GM12878 (cell line): ENCODE measurements at regions not wholly inside any gene's neighbourhood (a gene's known extent, or its start where the extent isn't known, plus 50 kb on each side); places are given as distances from the start of the nearest gene placed in this dataset.

Experiments used
- ATAC-seq: fragments of 200-7000 bp; cut with Tn5 transposase; 3 replicates; pipeline ENCODE4 v1.9.1; 2020; ENCODE audit warnings: mild to moderate bottlenecking, moderate library complexity
- BruUV-seq: library from RNA; stranded (reverse); fragments of 400-500 nt; replicated peaks from 2 replicates; lab custom pipeline; 2021; lab: Mats Ljungman, UMichigan
- CTCF ChIA-PET: fragments of 300-600 bp; sonication (Branson Sonifier 250); formaldehyde crosslinking; extraction: SDS; loops from one replicate; lab custom pipeline; 2021; ENCODE audit warnings: inconsistent platforms; lab: Yijun Ruan, JAX
- POLR2A ChIA-PET: fragments of 350-600 bp; formaldehyde crosslinking; extraction: SDS; loops from one replicate; lab custom pipeline; 2021; ENCODE audit warnings: inconsistent platforms; lab: Charles Lee
- RAD21 ChIA-PET: fragments of 300-600 bp; sonication (Branson Sonifier 250); formaldehyde crosslinking; loops from one replicate; lab custom pipeline; 2023; ENCODE audit warnings: antibody characterized with exemption; ENCODE audit not compliant: unreplicated experiment; lab: Charles Lee
- SMC1A ChIA-PET: fragments of 300-600 bp; sonication (Branson Sonifier 250); formaldehyde crosslinking; loops from one replicate; lab custom pipeline; 2023; ENCODE audit not compliant: unreplicated experiment, uncharacterized antibody; lab: Charles Lee
- DNase-seq: peaks from one replicate; pipeline ENCODE4 v3.0.0-alpha.2; 2011; ENCODE audit warnings: low read depth, low spot score
- FAIRE-seq: peaks from 3 replicates; lab custom pipeline; 2011; peaks lifted over from hg19 to GRCh38; lab: Jason Lieb, UNC
- H2AFZ ChIP-seq: 2 replicates; pipeline ENCODE4 v1.6.0; 2011; ENCODE audit warnings: low read depth, low read length, control low read depth; ENCODE audit not compliant: control insufficient read depth
- H3K27ac ChIP-seq: 2 replicates; pipeline ENCODE4 v1.5.1; 2011; ENCODE audit warnings: control low read depth; ENCODE audit not compliant: control insufficient read depth, insufficient read depth
- H3K27me3 ChIP-seq, 2 experiments: replicated peaks in 1 of 2; 2 replicates each; pipeline versions ENCODE4 v1.6.0 to v1.6.1; 2011; ENCODE audit warnings: low read length in 1 of 2; ENCODE audit not compliant: control insufficient read depth in 2 of 2, insufficient read depth in 2 of 2
- H3K36me3 ChIP-seq, 2 experiments: 2 replicates each; pipeline ENCODE4 v1.5.1; 2011; ENCODE audit warnings: low read length in 1 of 2; ENCODE audit not compliant: control insufficient read depth in 2 of 2, insufficient read depth in 2 of 2
- H3K4me1 ChIP-seq: 2 replicates; pipeline ENCODE4 v1.6.1; 2011; ENCODE audit warnings: mild to moderate bottlenecking, low read length, moderate library complexity, mixed read lengths; ENCODE audit not compliant: control insufficient read depth, insufficient read depth
- H3K4me2 ChIP-seq: 2 replicates; pipeline ENCODE4 v1.6.0; 2011; ENCODE audit warnings: control low read depth; ENCODE audit not compliant: control insufficient read depth, insufficient read depth
- H3K4me3 ChIP-seq: fragments of 200-600 bp; sonication (generic); 2 replicates; pipeline ENCODE4 v1.5.1; 2016
- H3K79me2 ChIP-seq: 2 replicates; pipeline ENCODE4 v1.6.0; 2011; ENCODE audit warnings: low read length; ENCODE audit not compliant: control insufficient read depth, insufficient read depth
- H3K9ac ChIP-seq: 2 replicates; pipeline ENCODE4 v1.8.0; 2011; ENCODE audit warnings: low read length, control low read depth, mixed read lengths; ENCODE audit not compliant: control insufficient read depth, insufficient read depth
- H3K9me3 ChIP-seq: replicated peaks from 3 replicates; pipeline ENCODE4 v1.5.1; 2011; ENCODE audit warnings: mild to moderate bottlenecking, low read length; ENCODE audit not compliant: control insufficient read depth, insufficient read depth
- H4K20me1 ChIP-seq: 2 replicates; pipeline ENCODE4 v1.6.0; 2011; ENCODE audit not compliant: control insufficient read depth, insufficient read depth
- ATF7 ChIP-seq: fragments of 450-650 bp; IDR thresholded peaks from 2 replicates; pipeline ENCODE4 v1.6.1; 2016; ENCODE audit warnings: low read depth, mild to moderate bottlenecking
- MEF2B ChIP-seq: fragments of 450-650 bp; IDR thresholded peaks from 2 replicates; pipeline ENCODE4 v1.6.1; 2018; ENCODE audit warnings: mild to moderate bottlenecking, moderate library complexity; ENCODE audit not compliant: partially characterized antibody, poor library complexity, severe bottlenecking
- RCOR1 ChIP-seq: conservative IDR thresholded peaks from 2 replicates; pipeline ENCODE4 v1.6.1; 2012; ENCODE audit warnings: low read depth, low read length, improper control_type of control experiment
- ZBTB33 ChIP-seq: fragments of 450-650 bp; IDR thresholded peaks from 2 replicates; pipeline ENCODE4 v1.6.1; 2017; ENCODE audit warnings: mild to moderate bottlenecking
- WGBS: methylation state at CpG from one replicate; pipeline ENCODE4 v1.1.6; 2016; ENCODE audit warnings: low lambda C conversion rate; ENCODE audit not compliant: insufficient replicate concordance, insufficient coverage; ENCODE audit errors: missing lambda C conversion rate; 5-methylcytosine and 5-hydroxymethylcytosine counted together
- in situ Hi-C: fragments of 300-500 bp; cut with MboI; formaldehyde crosslinking; loops from 9 replicates; pipeline ENCODE4 v1.14.3; 2018; ENCODE audit warnings: mixed read lengths
- intact Hi-C: fragments of 100-400 bp; cut with micrococcal nuclease; formaldehyde crosslinking; loops from one replicate; pipeline ENCODE4 v1.14.2; 2022; ENCODE audit not compliant: unreplicated experiment
- TF ChIP-seq, protein P1 (sequence below): fragments of 450-650 bp; formaldehyde crosslinking; IDR thresholded peaks from 2 replicates; pipeline ENCODE4 v1.5.0; 2022; ENCODE audit warnings: mild to moderate bottlenecking, missing genetic modification characterization

DNA sequence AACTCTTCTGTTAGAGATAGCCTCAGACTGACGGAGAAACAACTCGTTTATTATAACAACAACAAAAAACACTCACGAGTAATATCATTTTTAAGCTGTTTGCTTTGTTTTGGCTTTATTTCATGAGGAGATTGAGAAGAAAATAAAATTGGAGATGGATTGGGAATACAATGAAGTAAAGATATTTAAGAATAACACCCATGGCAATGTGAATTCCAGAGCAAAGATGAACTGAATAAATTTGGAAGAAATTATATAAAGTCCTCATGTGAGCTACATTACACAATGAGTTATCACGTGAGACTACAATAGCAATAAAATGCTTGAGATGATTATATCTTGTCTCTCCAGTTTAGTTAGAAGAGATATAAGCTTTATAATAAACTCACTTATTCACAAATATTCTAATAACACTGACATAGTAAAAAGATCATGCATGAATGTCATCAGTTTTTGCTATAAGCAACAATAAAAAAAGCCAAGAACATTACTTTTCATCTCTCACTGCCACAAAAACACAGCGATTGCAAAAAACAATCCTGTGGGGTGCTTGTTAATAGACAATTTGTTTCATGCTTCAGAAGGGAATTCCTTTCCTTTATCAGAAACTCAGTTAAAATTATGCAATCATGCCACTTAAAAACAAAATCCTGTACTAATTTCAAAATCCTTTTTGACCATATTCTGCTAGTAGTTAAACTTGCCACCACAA, 696.7 kb upstream of the MARCKS start:
- no peaks in the 10 kb centered on the region for H3K79me2 ChIP-seq
- CTCF ChIA-PET: interaction anchor here (1.3 kb wide), 1 partner anchor 11 kb away, joined by 3 read pairs; no protein-coding TSS in a partner anchor
- POLR2A ChIA-PET: no interaction called here

More for the DNA sequence above, 696.7 kb upstream of the MARCKS start:
- no peak overlapping the region for H3K4me2 ChIP-seq
- BruUV-seq: no TSS peak
- H3K4me1 ChIP-seq: no peaks in the 10 kb centered on the region
- no peak for TF ChIP-seq ZBTB33
- TF ChIP-seq MEF2B: no peak
- TF ChIP-seq RCOR1: no peak
- no peak for TF ChIP-seq ATF7
- TF ChIP-seq, protein P1, sequence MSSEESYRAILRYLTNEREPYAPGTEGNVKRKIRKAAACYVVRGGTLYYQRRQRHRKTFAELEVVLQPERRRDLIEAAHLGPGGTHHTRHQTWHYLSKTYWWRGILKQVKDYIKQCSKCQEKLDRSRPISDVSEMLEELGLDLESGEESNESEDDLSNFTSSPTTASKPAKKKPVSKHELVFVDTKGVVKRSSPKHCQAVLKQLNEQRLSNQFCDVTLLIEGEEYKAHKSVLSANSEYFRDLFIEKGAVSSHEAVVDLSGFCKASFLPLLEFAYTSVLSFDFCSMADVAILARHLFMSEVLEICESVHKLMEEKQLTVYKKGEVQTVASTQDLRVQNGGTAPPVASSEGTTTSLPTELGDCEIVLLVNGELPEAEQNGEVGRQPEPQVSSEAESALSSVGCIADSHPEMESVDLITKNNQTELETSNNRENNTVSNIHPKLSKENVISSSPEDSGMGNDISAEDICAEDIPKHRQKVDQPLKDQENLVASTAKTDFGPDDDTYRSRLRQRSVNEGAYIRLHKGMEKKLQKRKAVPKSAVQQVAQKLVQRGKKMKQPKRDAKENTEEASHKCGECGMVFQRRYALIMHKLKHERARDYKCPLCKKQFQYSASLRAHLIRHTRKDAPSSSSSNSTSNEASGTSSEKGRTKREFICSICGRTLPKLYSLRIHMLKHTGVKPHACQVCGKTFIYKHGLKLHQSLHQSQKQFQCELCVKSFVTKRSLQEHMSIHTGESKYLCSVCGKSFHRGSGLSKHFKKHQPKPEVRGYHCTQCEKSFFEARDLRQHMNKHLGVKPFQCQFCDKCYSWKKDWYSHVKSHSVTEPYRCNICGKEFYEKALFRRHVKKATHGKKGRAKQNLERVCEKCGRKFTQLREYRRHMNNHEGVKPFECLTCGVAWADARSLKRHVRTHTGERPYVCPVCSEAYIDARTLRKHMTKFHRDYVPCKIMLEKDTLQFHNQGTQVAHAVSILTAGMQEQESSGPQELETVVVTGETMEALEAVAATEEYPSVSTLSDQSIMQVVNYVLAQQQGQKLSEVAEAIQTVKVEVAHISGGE (CRISPR knock-in tag): no peak
- no peak overlapping the region for H3K27ac ChIP-seq
- no peaks in the 10 kb centered on the region for H4K20me1 ChIP-seq
- no peak overlapping the region for H2AFZ ChIP-seq
- 43% methylated on average over 5 of the region's 5 CpGs for WGBS
- H3K36me3 ChIP-seq: no peaks in the 10 kb centered on the region
- no peak for ATAC-seq
- ChIA-PET SMC1A (interaction anchor here (1.1 kb wide), 1 partner anchor 10 kb away, joined by 3 read pairs; no protein-coding TSS in a partner anchor), RAD21 (no interaction called here)
- no peak for DNase-seq
- no peaks in the 10 kb centered on the region for H3K9me3 ChIP-seq
- intact Hi-C loops (no loop called here), in situ Hi-C loops (no loop called here)
- FAIRE-seq: no peak
- H3K4me3 ChIP-seq: no peak overlapping the region
- H3K27me3 ChIP-seq: no peaks in the 10 kb centered on the region
- H3K9ac ChIP-seq: no peak overlapping the region
